SU-DHL-6 (cell line): ENCODE measurements at regions not wholly inside any gene's neighbourhood (a gene's known extent, or its start where the extent isn't known, plus 50 kb on each side); places are given as distances from the start of the nearest gene placed in this dataset.

Experiments used
- EZH2phosphoT487 ChIP-seq: fragments of 200-600 bp; sonication (generic), shearing (Covaris generic); conservative IDR thresholded peaks from 2 replicates; pipeline ENCODE4 v1.6.1; 2018; ENCODE audit warnings: mild to moderate bottlenecking, antibody characterized with exemption, low read length, moderate library complexity, mixed read lengths
- TF ChIP-seq, protein P1 (sequence below): fragments of 200-600 bp; sonication (generic); IDR thresholded peaks from one replicate; pipeline ENCODE4 v1.5.1; 2017; ENCODE audit warnings: antibody characterized with exemption, mild to moderate bottlenecking, low read length, moderate library complexity; ENCODE audit not compliant: insufficient read depth, poor library complexity, severe bottlenecking

DNA sequence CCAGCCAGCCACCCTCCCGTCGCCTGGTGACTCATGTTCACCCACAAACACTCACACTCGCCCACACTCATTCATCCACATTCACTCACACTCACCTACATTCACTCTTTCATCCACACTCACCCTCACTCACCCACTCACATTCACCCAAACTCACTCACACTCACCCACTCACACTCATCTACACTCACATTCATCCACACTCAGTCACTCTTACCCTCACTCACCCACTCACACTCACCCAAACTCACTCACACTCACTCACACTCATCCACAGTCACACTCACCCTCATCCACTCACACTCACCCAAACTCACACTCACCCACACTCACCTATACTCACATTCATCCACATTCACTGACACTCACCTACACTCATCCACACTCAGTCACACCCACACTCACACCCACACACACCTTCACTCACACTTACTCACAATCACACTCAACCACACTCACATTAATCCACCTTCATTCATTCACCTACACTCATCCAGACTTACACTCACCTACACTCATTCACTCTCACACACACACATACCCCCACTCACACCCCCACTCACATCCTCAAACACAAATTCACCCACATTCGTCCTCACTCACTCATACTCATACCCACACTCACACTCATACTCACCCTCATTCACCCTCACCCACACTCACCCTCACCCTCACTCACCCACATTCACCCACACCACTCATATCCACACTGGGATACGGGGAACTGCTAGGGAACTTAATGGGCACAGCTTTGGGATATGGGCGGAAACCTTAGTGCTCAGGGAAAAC is 2221.6 kb upstream of the AGA start:
- TF ChIP-seq, protein P1, sequence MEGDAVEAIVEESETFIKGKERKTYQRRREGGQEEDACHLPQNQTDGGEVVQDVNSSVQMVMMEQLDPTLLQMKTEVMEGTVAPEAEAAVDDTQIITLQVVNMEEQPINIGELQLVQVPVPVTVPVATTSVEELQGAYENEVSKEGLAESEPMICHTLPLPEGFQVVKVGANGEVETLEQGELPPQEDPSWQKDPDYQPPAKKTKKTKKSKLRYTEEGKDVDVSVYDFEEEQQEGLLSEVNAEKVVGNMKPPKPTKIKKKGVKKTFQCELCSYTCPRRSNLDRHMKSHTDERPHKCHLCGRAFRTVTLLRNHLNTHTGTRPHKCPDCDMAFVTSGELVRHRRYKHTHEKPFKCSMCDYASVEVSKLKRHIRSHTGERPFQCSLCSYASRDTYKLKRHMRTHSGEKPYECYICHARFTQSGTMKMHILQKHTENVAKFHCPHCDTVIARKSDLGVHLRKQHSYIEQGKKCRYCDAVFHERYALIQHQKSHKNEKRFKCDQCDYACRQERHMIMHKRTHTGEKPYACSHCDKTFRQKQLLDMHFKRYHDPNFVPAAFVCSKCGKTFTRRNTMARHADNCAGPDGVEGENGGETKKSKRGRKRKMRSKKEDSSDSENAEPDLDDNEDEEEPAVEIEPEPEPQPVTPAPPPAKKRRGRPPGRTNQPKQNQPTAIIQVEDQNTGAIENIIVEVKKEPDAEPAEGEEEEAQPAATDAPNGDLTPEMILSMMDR = no peak
- no peak for TF ChIP-seq EZH2phosphoT487
